ENCODE measurements at regions not wholly inside any gene's neighbourhood (a gene's known extent, or its start where the extent isn't known, plus 50 kb on each side); places are given as distances from the start of the nearest gene placed in this dataset.
A peak's percentile ranks its signal among the peaks of the same experiment; 100 is the strongest.

DNA sequence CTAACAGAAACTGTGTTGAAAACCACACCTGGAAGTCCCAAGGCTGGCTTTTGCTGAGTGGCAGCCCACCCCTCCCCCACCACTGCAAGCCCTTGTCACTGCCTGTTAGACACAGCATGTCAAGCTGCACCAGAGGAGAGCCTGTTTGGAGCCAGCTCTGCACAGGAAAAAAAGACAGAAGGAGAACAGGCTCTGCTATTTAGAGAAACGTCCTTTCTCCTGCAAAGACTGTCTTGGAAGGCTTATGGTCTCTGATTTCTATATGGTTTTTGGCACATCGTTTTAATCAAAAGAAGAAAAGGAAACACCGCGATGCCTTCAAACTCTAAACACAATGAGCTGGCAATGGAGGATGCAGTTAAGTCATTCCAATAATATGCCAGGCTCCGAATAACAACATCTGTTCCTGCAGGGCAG lies 275.5 kb downstream of the MAP2K4 start:
- Histone ChIP-seq H3K4me1 (ENCODE audit: control insufficient read depth in 1 of 2, insufficient read depth in 2 of 2, low read length in 2 of 2) (peaks cover 0 to 12% of the 10 kb centered on the region in 2 donors), H3K27ac (ENCODE audit: low read length) (no peak overlapping the region), H3K36me3 (ENCODE audit: control insufficient read depth in 1 of 2, insufficient read depth in 2 of 2, low read length in 2 of 2) (no peaks in the 10 kb centered on the region), H3K9me3 (ENCODE audit: control insufficient read depth in 1 of 2, low read length in 2 of 2) (no peaks in the 10 kb centered on the region), H3K27me3 (ENCODE audit: low read depth, low read length) (no peaks in the 10 kb centered on the region), H3K4me3 (ENCODE audit: low read depth in 1 of 2, low read length in 2 of 2) (no peak overlapping the region)

DNA sequence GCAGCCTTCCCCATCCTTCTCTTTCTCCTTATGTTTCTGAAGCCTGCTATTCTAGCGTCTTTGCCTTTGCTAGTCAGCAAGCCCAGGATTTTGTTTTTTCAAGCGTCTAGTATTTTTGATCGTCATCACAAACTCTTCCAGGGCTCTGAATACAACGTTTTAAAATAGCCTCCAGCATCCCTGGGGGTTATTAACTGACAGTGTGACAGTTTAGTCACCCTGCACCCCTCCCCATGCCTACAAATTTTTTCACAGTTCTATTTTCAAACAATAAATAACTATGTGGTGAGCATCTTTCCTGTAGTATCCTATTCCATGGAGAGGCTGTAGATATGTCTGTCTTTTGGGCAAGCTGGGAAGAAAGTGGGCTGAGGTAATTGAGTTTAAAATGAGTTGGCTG lies 280.9 kb downstream of the MAP2K4 start:
- H3K27me3 ChIP-seq (ENCODE audit: low read depth, low read length), result no peaks in the 10 kb centered on the region
- no peak overlapping the region for H3K27ac ChIP-seq (ENCODE audit: low read length)
- no peak overlapping the region for H3K4me3 ChIP-seq (ENCODE audit: low read depth in 1 of 2, low read length in 2 of 2)
- H3K4me1 ChIP-seq (ENCODE audit: control insufficient read depth in 1 of 2, insufficient read depth in 2 of 2, low read length in 2 of 2), result peaks cover 0 to 3% of the 10 kb centered on the region in 2 donors
- H3K36me3 ChIP-seq (ENCODE audit: control insufficient read depth in 1 of 2, insufficient read depth in 2 of 2, low read length in 2 of 2), result no peaks in the 10 kb centered on the region
- no peaks in the 10 kb centered on the region for H3K9me3 ChIP-seq (ENCODE audit: control insufficient read depth in 1 of 2, low read length in 2 of 2)

DNA sequence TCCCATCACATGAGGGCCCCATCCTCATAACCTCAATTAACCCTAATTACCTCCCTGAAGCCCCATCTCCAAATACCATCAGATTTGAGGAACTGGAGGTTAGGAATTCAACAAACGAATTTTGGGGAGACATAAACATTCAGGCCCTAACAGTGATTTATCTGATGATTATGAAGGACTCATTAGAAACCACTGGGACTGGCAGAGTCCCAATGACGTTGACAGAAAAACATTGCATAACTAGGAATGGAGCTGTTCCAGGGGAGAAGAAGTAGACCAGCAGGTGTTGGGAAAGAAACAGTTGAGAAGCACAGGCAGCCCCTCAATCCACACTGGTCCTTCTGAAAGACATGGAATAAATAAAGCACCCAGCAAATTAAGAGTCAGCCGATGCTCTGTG lies 282.0 kb downstream of the MAP2K4 start:
- no peak overlapping the region for H3K4me3 ChIP-seq (ENCODE audit: low read depth in 1 of 2, low read length in 2 of 2)
- no peaks in the 10 kb centered on the region for H3K9me3 ChIP-seq (ENCODE audit: control insufficient read depth in 1 of 2, low read length in 2 of 2)
- no peaks in the 10 kb centered on the region for H3K36me3 ChIP-seq (ENCODE audit: control insufficient read depth in 1 of 2, insufficient read depth in 2 of 2, low read length in 2 of 2)
- no peak overlapping the region for H3K27ac ChIP-seq (ENCODE audit: low read length)
- no peaks in the 10 kb centered on the region for H3K4me1 ChIP-seq (ENCODE audit: control insufficient read depth in 1 of 2, insufficient read depth in 2 of 2, low read length in 2 of 2)
- H3K27me3 ChIP-seq (ENCODE audit: low read depth, low read length), result no peaks in the 10 kb centered on the region

DNA sequence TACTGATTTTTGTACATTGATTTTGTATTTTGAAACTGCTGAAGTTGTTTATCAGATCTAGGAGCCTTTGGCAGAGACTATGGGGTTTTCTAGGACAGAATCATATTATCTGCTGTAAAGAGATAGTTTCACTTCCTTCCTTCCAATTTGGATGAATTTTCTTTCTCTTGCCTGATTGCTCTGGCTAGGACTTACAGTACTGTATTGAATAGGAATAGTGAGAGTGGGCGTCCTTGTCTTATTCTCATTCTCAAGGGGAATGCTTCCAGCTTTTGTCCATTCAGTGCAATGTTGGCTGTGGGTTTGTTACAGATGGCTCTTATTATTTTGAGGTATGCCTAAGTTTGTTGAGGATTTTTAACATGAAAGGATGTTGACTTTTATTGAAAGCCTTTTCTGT lies 290.1 kb downstream of the MAP2K4 start:
- Histone ChIP-seq H3K4me1 (ENCODE audit: control insufficient read depth in 1 of 2, insufficient read depth in 2 of 2, low read length in 2 of 2) (no peaks in the 10 kb centered on the region), H3K36me3 (ENCODE audit: control insufficient read depth in 1 of 2, insufficient read depth in 2 of 2, low read length in 2 of 2) (no peaks in the 10 kb centered on the region), H3K27ac (ENCODE audit: low read length) (no peak overlapping the region), H3K4me3 (ENCODE audit: low read depth in 1 of 2, low read length in 2 of 2) (no peak overlapping the region), H3K27me3 (ENCODE audit: low read depth, low read length) (no peaks in the 10 kb centered on the region), H3K9me3 (ENCODE audit: control insufficient read depth in 1 of 2, low read length in 2 of 2) (peaks cover 0 to 5% of the 10 kb centered on the region in 2 donors)

DNA sequence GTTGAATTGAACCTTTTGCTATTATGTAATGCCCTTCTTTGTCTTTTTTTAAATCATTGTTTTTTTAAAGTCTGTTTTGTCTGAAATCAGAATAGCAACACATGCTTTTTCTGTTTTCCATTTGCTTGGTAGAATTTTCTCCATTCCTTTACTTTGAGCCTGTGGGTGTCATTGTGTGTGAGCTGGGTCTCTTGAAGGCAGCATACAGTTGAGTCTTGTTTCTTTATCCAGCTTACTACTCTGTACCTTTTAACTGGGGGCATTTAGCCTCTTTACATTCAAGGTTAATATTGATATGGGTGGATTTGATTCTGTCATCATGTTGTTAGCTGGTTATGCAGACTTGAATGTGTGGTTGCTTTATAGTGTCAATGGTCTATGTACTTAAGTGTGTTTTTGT lies 292.0 kb downstream of the MAP2K4 start:
- Histone ChIP-seq H3K4me1 (ENCODE audit: control insufficient read depth in 1 of 2, insufficient read depth in 2 of 2, low read length in 2 of 2) (no peaks in the 10 kb centered on the region), H3K4me3 (ENCODE audit: low read depth in 1 of 2, low read length in 2 of 2) (no peak overlapping the region), H3K27me3 (ENCODE audit: low read depth, low read length) (no peaks in the 10 kb centered on the region), H3K27ac (ENCODE audit: low read length) (no peak overlapping the region), H3K36me3 (ENCODE audit: control insufficient read depth in 1 of 2, insufficient read depth in 2 of 2, low read length in 2 of 2) (no peaks in the 10 kb centered on the region), H3K9me3 (ENCODE audit: control insufficient read depth in 1 of 2, low read length in 2 of 2) (peaks cover 0 to 5% of the 10 kb centered on the region in 2 donors)

DNA sequence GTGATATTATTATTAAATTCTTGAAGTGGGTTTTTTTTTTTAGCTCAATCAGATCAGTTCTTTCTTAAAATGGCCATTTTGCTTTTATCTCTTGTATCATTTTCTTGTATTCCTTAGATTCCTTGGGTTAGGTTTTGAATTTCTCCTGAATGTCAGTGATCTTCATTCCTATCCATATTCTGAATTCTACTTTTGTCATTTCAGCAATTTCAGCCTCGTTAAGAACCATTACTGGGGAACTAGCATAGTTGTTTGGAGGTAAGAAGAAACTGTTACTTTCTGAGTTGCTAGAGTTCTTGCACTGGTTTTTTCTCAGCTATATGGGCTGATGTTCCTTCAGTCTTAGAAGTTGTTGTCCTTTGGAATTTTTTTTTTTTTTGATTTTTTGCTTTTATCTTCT lies 293.1 kb downstream of the MAP2K4 start:
- no peak overlapping the region for H3K27ac ChIP-seq (ENCODE audit: low read length)
- H3K4me3 ChIP-seq (ENCODE audit: low read depth in 1 of 2, low read length in 2 of 2), result no peak overlapping the region
- H3K36me3 ChIP-seq (ENCODE audit: control insufficient read depth in 1 of 2, insufficient read depth in 2 of 2, low read length in 2 of 2), result no peaks in the 10 kb centered on the region
- no peaks in the 10 kb centered on the region for H3K27me3 ChIP-seq (ENCODE audit: low read depth, low read length)
- H3K4me1 ChIP-seq (ENCODE audit: control insufficient read depth in 1 of 2, insufficient read depth in 2 of 2, low read length in 2 of 2), result no peaks in the 10 kb centered on the region
- peaks cover 0 to 5% of the 10 kb centered on the region in 2 donors for H3K9me3 ChIP-seq (ENCODE audit: control insufficient read depth in 1 of 2, low read length in 2 of 2)

DNA sequence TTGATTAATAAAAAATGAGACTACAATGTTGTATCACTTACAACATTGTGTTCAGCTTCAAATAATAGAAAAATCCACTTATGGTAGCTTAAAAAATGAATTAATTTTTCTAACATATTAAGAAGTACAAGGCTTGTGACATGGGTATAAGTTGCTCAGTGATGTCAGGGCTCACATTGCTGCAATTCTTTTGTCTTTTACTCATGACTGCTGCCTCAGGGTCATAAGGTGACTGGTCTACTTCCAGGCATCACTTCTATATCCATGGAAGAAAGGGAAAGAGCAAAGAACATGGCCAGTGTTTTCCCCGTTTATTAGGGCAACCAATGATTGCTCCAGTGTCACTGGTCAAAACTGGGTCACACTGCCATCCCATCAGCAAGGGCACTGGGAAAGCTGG lies 295.3 kb downstream of the MAP2K4 start:
- Histone ChIP-seq H3K27me3 (ENCODE audit: low read depth, low read length) (no peaks in the 10 kb centered on the region), H3K9me3 (ENCODE audit: control insufficient read depth in 1 of 2, low read length in 2 of 2) (peaks cover 0 to 5% of the 10 kb centered on the region in 2 donors), H3K36me3 (ENCODE audit: control insufficient read depth in 1 of 2, insufficient read depth in 2 of 2, low read length in 2 of 2) (no peaks in the 10 kb centered on the region), H3K27ac (ENCODE audit: low read length) (no peak overlapping the region), H3K4me3 (ENCODE audit: low read depth in 1 of 2, low read length in 2 of 2) (no peak overlapping the region), H3K4me1 (ENCODE audit: control insufficient read depth in 1 of 2, insufficient read depth in 2 of 2, low read length in 2 of 2) (peaks cover 0 to 3% of the 10 kb centered on the region in 2 donors)

DNA sequence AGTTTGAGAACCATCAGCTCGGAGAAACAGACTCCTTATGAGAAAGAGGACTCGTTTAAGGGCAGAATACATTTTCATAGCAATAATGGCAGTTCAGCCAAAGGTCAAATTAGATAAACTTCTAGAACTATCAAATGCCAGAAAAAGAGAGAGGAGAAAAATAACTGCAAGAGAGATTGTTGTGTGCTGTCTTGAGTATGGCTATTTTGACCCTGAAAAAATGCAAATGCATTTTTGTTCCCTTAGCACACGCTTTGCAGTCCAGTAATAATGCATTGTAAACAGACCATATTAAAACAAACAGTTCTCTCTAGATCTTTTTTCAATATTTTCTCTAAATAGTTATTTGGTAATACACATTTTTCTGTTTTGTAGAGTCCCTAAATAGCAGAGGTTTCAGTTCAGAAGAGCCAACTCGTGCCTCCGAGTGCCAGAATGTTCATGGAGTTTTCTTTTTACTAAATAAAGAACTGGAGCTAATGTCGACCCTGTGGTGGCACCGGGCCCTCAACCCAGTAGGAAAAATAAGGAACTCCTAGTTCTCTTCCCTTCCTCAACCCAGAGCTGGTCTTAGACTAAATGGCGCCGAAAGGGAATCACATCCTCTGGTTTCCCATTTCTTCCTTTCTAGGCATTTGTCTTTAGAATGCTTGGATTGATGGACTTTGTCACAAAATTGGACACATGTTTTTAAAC lies 298.0 kb downstream of the MAP2K4 start:
- H3K27ac ChIP-seq (ENCODE audit: low read length), result peak overlapping the region; percentile 35
- no peaks in the 10 kb centered on the region for H3K9me3 ChIP-seq (ENCODE audit: control insufficient read depth in 1 of 2, low read length in 2 of 2)
- no peaks in the 10 kb centered on the region for H3K36me3 ChIP-seq (ENCODE audit: control insufficient read depth in 1 of 2, insufficient read depth in 2 of 2, low read length in 2 of 2)
- H3K4me1 ChIP-seq (ENCODE audit: control insufficient read depth in 1 of 2, insufficient read depth in 2 of 2, low read length in 2 of 2), result peaks cover 0 to 3% of the 10 kb centered on the region in 2 donors
- no peaks in the 10 kb centered on the region for H3K27me3 ChIP-seq (ENCODE audit: low read depth, low read length)
- H3K4me3 ChIP-seq (ENCODE audit: low read depth in 1 of 2, low read length in 2 of 2), result no peak overlapping the region

DNA sequence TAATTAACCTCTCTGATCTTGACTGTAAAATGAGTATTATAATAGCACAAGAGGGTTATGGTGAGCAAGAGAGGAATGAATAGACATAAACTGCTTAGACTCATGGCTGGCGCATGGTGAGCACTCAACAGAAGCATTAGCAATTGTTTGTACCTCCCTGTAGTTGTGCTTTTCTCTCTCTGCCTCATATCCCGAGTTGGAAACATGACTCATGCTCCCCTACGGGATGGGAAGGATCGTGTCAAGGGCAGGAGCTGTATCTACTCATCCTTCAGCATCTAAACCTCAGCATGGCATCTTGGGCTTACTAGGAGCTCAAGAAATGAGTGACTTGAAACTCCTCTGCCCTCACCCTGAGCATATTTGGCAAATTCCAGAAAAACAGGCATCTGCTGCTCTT lies 299.6 kb downstream of the MAP2K4 start:
- Histone ChIP-seq H3K27ac (ENCODE audit: low read length) (no peak overlapping the region), H3K4me3 (ENCODE audit: low read depth in 1 of 2, low read length in 2 of 2) (no peak overlapping the region), H3K27me3 (ENCODE audit: low read depth, low read length) (no peaks in the 10 kb centered on the region), H3K36me3 (ENCODE audit: control insufficient read depth in 1 of 2, insufficient read depth in 2 of 2, low read length in 2 of 2) (no peaks in the 10 kb centered on the region), H3K9me3 (ENCODE audit: control insufficient read depth in 1 of 2, low read length in 2 of 2) (no peaks in the 10 kb centered on the region), H3K4me1 (ENCODE audit: control insufficient read depth in 1 of 2, insufficient read depth in 2 of 2, low read length in 2 of 2) (peaks cover 0 to 3% of the 10 kb centered on the region in 2 donors)

DNA sequence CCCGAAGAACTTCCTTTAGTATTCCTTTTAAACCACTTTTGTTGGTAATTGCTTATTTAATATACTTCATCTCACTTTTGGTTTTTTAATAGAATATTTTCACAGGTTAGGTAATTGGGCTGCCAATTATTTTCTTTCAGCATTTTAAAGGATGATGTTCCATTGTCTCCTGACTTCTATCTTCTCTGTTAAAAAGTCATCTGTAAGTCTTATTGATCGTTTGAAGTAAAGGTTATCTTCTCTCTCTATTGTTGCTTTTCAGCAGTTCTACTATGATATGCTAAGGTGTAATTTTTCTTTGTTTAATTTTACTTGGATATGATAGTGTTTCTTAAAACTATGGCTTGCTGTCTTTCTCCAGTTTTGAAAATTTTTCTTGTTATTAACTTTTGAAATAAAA lies 307.5 kb downstream of the MAP2K4 start:
- Histone ChIP-seq H3K27ac (ENCODE audit: low read length) (no peak overlapping the region), H3K4me3 (ENCODE audit: low read depth in 1 of 2, low read length in 2 of 2) (no peak overlapping the region), H3K9me3 (ENCODE audit: control insufficient read depth in 1 of 2, low read length in 2 of 2) (peaks cover 8 to 10% of the 10 kb centered on the region in 2 donors), H3K27me3 (ENCODE audit: low read depth, low read length) (no peaks in the 10 kb centered on the region), H3K36me3 (ENCODE audit: control insufficient read depth in 1 of 2, insufficient read depth in 2 of 2, low read length in 2 of 2) (no peaks in the 10 kb centered on the region), H3K4me1 (ENCODE audit: control insufficient read depth in 1 of 2, insufficient read depth in 2 of 2, low read length in 2 of 2) (no peaks in the 10 kb centered on the region)

DNA sequence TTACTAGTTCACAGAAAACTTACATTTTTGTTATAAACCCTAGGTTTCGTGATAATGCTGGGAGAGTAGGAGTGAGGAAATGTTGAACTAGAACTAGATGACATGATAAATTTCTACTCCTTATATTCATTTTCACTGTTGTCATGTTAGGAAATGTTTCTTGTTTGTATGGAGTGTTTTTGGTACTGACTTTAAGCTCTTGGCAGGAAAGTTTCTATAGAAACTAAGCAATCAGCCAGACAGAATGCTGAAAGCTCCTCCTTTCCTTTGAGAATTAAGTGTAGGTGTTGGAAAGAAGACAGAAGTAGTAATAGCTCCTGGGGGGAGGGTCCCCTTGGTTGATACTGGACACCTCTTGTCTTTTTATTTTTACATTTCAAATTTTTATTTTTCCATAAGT lies 309.8 kb downstream of the MAP2K4 start:
- Histone ChIP-seq H3K9me3 (ENCODE audit: control insufficient read depth in 1 of 2, low read length in 2 of 2) (peaks cover 8 to 10% of the 10 kb centered on the region in 2 donors), H3K4me3 (ENCODE audit: low read depth in 1 of 2, low read length in 2 of 2) (no peak overlapping the region), H3K27ac (ENCODE audit: low read length) (no peak overlapping the region), H3K36me3 (ENCODE audit: control insufficient read depth in 1 of 2, insufficient read depth in 2 of 2, low read length in 2 of 2) (no peaks in the 10 kb centered on the region), H3K27me3 (ENCODE audit: low read depth, low read length) (no peaks in the 10 kb centered on the region), H3K4me1 (ENCODE audit: control insufficient read depth in 1 of 2, insufficient read depth in 2 of 2, low read length in 2 of 2) (no peaks in the 10 kb centered on the region)

DNA sequence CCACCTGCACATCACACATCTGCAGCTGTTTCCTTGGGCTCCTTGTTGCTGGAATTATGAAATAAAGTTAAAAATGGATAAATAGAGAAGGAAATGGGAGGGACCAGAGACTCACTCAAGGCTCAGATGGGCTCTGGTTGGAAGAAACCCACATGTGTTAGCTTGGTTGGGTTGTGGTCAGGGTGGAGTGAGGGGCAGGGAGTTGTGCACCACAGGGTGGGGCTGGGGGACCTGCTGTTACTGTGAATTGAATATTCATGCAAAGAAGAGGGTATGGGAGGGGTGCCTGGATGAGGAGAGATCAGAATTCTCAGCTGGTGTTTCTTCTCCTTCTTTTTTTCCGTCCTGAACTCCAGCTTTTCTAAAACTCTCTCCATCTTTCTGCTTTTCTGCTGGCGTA lies 320.7 kb downstream of the MAP2K4 start:
- Histone ChIP-seq H3K9me3 (ENCODE audit: control insufficient read depth in 1 of 2, low read length in 2 of 2) (no peaks in the 10 kb centered on the region), H3K4me1 (ENCODE audit: control insufficient read depth in 1 of 2, insufficient read depth in 2 of 2, low read length in 2 of 2) (peaks cover 0 to 3% of the 10 kb centered on the region in 2 donors), H3K27ac (ENCODE audit: low read length) (no peak overlapping the region), H3K27me3 (ENCODE audit: low read depth, low read length) (no peaks in the 10 kb centered on the region), H3K36me3 (ENCODE audit: control insufficient read depth in 1 of 2, insufficient read depth in 2 of 2, low read length in 2 of 2) (no peaks in the 10 kb centered on the region), H3K4me3 (ENCODE audit: low read depth in 1 of 2, low read length in 2 of 2) (no peak overlapping the region)
